SK-N-SH (cell line): ENCODE measurements at regions not wholly inside any gene's neighbourhood (a gene's known extent, or its start where the extent isn't known, plus 50 kb on each side); places are given as distances from the start of the nearest gene placed in this dataset.

ENCODE experiments used
- CHD2 ChIP-seq: fragments of 150-350 bp; IDR thresholded peaks from 2 replicates; pipeline ENCODE4 v1.6.1; 2018; ENCODE audit warnings: low read length; ENCODE audit not compliant: partially characterized antibody
- EZH2phosphoT487 ChIP-seq: fragments of 200-600 bp; sonication (generic); IDR thresholded peaks from 2 replicates; pipeline ENCODE4 v1.6.1; 2017; ENCODE audit warnings: low read depth, mixed run types, mild to moderate bottlenecking, antibody characterized with exemption, moderate library complexity, borderline replicate concordance
- FOXM1 ChIP-seq: IDR thresholded peaks from 2 replicates; pipeline ENCODE4 v1.4.0; 2012; ENCODE audit warnings: low read depth, mild to moderate bottlenecking
- MXI1 ChIP-seq: IDR thresholded peaks from 2 replicates; pipeline ENCODE4 v1.6.1; 2012; ENCODE audit warnings: mild to moderate bottlenecking, low read depth, low read length, improper control_type of control experiment
- NRF1 ChIP-seq: IDR thresholded peaks from 2 replicates; pipeline ENCODE4 v1.6.1; 2012; ENCODE audit warnings: low read depth, mild to moderate bottlenecking, low read length
- RCOR1 ChIP-seq: fragments of 150-350 bp; IDR thresholded peaks from 2 replicates; pipeline ENCODE4 v1.6.1; 2017; ENCODE audit warnings: antibody characterized with exemption, low read length
- TAF1 ChIP-seq: IDR thresholded peaks from 2 replicates; pipeline ENCODE4 v1.6.1; 2012; ENCODE audit warnings: low read depth, mild to moderate bottlenecking, low read length, moderate library complexity, borderline replicate concordance
- TEAD4 ChIP-seq: IDR thresholded peaks from 2 replicates; pipeline ENCODE4 v1.4.0; 2012; ENCODE audit warnings: mild to moderate bottlenecking, borderline replicate concordance; ENCODE audit not compliant: insufficient read depth
- USF1 ChIP-seq: IDR thresholded peaks from 2 replicates; pipeline ENCODE4 v1.4.0; 2012; ENCODE audit warnings: low read depth, borderline replicate concordance
- TF ChIP-seq, protein P1 (sequence below): IDR thresholded peaks from 2 replicates; pipeline ENCODE4 v1.6.1; 2012; ENCODE audit warnings: mild to moderate bottlenecking, low read depth, low read length, moderate library complexity
- TF ChIP-seq, protein P2 (sequence below): fragments of 200-600 bp; sonication (generic); IDR thresholded peaks from 2 replicates; pipeline ENCODE4 v1.6.1; 2017; ENCODE audit warnings: antibody characterized with exemption, mild to moderate bottlenecking, moderate library complexity

DNA sequence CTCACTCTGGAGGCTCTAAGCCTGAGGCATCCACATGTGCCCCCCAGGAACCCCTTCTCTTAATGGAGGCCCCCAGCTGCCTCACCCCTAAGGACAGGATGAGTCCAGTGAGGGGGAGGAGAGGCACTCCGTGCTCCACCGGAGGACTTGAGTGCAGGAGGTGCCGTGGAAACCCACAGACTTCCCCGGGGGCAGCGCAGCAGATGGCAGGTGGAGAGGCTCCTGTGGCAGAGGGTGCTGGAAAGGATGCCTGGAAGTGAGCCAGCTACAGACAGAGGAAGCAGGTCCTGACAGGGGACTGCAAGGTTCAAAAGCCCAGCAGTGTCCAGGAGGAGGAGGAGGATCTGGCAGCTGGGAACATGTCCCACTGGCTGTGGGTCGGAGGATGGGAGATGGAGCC, 1384.0 kb downstream of the TBC1D22A start:
- TF ChIP-seq, protein P1, sequence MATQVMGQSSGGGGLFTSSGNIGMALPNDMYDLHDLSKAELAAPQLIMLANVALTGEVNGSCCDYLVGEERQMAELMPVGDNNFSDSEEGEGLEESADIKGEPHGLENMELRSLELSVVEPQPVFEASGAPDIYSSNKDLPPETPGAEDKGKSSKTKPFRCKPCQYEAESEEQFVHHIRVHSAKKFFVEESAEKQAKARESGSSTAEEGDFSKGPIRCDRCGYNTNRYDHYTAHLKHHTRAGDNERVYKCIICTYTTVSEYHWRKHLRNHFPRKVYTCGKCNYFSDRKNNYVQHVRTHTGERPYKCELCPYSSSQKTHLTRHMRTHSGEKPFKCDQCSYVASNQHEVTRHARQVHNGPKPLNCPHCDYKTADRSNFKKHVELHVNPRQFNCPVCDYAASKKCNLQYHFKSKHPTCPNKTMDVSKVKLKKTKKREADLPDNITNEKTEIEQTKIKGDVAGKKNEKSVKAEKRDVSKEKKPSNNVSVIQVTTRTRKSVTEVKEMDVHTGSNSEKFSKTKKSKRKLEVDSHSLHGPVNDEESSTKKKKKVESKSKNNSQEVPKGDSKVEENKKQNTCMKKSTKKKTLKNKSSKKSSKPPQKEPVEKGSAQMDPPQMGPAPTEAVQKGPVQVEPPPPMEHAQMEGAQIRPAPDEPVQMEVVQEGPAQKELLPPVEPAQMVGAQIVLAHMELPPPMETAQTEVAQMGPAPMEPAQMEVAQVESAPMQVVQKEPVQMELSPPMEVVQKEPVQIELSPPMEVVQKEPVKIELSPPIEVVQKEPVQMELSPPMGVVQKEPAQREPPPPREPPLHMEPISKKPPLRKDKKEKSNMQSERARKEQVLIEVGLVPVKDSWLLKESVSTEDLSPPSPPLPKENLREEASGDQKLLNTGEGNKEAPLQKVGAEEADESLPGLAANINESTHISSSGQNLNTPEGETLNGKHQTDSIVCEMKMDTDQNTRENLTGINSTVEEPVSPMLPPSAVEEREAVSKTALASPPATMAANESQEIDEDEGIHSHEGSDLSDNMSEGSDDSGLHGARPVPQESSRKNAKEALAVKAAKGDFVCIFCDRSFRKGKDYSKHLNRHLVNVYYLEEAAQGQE = no peak
- no peak for TF ChIP-seq RCOR1
- TF ChIP-seq CHD2 = no peak
- TF ChIP-seq EZH2phosphoT487 = no peak
- no peak for TF ChIP-seq NRF1
- TF ChIP-seq USF1 = no peak
- no peak for TF ChIP-seq MXI1
- no peak for TF ChIP-seq FOXM1
- TF ChIP-seq, protein P2, sequence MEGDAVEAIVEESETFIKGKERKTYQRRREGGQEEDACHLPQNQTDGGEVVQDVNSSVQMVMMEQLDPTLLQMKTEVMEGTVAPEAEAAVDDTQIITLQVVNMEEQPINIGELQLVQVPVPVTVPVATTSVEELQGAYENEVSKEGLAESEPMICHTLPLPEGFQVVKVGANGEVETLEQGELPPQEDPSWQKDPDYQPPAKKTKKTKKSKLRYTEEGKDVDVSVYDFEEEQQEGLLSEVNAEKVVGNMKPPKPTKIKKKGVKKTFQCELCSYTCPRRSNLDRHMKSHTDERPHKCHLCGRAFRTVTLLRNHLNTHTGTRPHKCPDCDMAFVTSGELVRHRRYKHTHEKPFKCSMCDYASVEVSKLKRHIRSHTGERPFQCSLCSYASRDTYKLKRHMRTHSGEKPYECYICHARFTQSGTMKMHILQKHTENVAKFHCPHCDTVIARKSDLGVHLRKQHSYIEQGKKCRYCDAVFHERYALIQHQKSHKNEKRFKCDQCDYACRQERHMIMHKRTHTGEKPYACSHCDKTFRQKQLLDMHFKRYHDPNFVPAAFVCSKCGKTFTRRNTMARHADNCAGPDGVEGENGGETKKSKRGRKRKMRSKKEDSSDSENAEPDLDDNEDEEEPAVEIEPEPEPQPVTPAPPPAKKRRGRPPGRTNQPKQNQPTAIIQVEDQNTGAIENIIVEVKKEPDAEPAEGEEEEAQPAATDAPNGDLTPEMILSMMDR = no peak
- TF ChIP-seq TAF1 = no peak
- no peak for TF ChIP-seq TEAD4
